ENCODE measurements at regions not wholly inside any gene's neighbourhood (a gene's known extent, or its start where the extent isn't known, plus 50 kb on each side); places are given as distances from the start of the nearest gene placed in this dataset.

DNA sequence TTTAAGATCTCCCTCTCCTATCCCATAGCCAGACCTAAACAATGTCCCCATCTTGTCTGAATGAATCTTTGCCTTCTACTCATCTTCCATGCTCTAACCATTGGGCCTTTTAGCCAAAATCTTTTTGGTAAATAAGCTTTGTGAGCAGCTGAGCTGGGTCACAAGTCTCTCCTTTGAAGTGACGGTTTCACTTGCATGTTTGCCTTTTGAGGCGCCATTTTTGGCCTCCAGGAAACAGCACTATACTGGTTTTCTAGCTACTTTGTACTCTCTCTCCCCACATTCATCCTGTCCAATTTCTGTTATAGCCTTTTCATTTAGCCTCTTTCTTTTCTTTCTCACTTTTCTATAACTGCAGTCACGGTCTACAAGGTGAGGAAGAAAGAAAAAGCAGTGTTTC, 195.5 kb upstream of the C9orf72 start:
- TF ChIP-seq, protein P1, sequence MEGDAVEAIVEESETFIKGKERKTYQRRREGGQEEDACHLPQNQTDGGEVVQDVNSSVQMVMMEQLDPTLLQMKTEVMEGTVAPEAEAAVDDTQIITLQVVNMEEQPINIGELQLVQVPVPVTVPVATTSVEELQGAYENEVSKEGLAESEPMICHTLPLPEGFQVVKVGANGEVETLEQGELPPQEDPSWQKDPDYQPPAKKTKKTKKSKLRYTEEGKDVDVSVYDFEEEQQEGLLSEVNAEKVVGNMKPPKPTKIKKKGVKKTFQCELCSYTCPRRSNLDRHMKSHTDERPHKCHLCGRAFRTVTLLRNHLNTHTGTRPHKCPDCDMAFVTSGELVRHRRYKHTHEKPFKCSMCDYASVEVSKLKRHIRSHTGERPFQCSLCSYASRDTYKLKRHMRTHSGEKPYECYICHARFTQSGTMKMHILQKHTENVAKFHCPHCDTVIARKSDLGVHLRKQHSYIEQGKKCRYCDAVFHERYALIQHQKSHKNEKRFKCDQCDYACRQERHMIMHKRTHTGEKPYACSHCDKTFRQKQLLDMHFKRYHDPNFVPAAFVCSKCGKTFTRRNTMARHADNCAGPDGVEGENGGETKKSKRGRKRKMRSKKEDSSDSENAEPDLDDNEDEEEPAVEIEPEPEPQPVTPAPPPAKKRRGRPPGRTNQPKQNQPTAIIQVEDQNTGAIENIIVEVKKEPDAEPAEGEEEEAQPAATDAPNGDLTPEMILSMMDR (IDR thresholded peaks at IDR 0.05), result no peak
- TF ChIP-seq POLR2A (IDR thresholded peaks at IDR 0.05), result no peak
